ENCODE measurements at regions not wholly inside any gene's neighbourhood (a gene's known extent, or its start where the extent isn't known, plus 50 kb on each side); places are given as distances from the start of the nearest gene placed in this dataset.

DNA sequence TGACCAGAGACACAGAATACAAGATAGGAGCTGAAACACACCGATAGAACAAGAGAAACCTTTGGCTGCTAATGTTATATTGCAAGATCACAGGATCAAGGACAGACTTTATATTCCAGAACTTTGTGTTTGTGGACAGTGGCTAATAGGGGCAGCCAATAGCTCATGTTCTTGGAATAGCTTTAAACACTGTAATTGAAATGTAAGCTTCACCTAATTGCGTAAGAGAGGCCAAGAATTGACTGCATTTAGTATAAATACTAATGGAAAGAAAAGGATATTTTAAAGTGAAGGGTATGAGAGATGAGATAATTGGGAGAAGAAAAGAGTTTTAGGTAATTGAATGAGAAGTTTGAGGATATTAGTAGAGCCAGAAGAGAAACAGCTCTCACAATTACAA lies 758.8 kb downstream of the CDH11 start:
- TF ChIP-seq CTCF (IDR thresholded peaks at IDR 0.05), result no peak
- no peak for TF ChIP-seq POLR2A (IDR thresholded peaks at IDR 0.05)
- no peak for TF ChIP-seq POLR2AphosphoS5 (IDR thresholded peaks at IDR 0.05)
- TF ChIP-seq EP300 (IDR thresholded peaks at IDR 0.05), result no peak
